AG20443 (cell line): ENCODE measurements at regions not wholly inside any gene's neighbourhood (a gene's known extent, or its start where the extent isn't known, plus 50 kb on each side); places are given as distances from the start of the nearest gene placed in this dataset.
"Not testable (repeated sequence)": the region's sequence is repeated elsewhere in the genome, so short reads cannot be mapped to it uniquely, and the experiment has no call there.

Source experiments
- DNase-seq: peaks from one replicate; pipeline ENCODE4 v3.0.0; 2012; ENCODE audit warnings: low spot score, mixed read lengths

DNA sequence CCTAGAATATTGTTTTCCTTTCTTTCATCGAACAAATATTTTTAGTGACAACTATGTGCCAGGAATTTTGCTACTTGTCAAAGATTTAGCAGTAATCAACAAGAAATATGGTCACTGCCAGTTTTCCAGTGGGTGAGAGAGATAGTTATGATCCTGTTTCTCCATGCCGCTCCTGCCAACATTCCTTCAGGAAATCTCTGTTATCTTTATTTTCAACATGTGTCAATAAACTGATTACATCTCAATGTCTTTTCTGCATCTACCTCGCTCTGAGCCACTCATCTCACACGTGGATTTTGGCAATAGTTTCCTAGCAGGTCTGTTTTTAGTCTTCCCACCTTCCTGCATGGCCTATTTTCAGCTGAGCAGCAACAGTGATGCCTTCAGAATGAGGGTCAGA is 650.0 kb upstream of the STXBP6 start:
- no peak for DNase-seq

DNA sequence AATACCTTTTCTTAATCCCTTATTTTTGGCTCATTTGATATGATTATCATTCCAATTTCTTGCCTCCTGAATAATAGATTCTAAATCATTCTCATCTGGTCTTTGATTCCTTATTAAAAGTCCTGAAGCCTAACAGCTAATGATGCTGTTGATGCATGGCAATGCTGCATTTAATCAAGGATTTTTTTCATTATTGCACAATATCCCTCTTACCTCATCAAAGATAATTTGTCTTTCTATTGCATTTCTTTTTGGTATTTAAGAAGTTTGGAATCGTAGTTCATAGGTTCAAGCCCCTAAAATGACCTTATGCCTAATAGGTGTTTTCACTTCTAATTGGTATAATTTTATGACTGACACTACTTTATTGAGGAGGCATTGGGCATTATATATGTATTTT is 648.2 kb upstream of the STXBP6 start:
- no peak for DNase-seq

DNA sequence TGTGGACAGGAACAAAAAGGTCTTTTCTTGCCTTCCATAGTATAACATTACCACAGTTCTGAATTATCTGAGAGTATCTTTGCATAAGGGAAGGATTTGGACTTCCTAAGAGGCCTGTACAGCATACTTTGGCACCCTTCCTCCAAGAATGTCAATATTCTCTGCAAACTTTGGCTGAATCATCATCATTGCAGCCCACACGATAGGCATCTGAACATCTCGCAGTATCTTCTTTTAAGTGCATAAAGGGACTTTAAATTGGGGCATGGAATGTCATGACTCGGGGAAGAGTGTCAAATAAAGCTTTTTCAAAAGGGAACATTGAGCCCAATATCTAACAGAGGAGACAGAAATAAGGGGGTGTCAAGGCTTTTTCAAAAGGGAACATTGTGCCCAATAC is 646.2 kb upstream of the STXBP6 start:
- no peak for DNase-seq

DNA sequence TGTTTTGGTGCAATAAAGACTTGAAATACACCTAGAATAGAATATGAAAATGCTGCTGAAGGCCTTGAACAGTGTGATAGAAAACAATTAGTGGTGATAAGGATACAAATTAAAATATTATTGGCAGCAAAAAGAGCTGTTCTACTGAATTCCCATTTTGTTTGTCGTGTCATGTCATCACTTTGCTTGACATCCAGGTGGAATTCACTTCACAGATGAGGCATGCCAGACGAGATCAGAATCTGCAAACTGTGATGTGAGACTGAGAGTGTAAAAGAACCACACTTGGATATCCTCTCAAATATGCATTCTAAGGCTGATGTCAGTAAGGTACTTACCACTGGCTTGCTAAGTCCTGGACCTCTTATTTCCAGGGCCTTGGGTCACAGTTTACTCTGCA is 635.1 kb upstream of the STXBP6 start:
- no peak for DNase-seq

DNA sequence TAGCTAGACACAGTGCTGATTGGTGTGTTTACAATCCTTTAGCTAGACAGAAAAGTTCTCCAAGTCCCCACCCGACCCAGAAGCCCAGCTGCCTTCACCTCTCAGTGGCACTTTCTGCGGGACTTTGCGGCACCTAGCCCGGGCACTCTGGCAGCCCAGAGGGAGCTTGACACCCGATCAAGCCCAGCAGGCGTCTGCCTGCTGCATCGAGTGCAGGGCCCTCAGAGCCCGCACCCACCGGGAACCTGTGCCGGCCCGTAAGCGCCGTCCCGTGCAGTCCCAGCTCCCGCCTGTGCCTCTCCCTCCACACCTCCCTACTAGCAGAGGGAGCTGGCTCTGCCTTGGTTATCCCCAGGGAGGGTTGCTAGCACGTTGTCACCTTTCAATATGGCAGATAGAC is 631.0 kb upstream of the STXBP6 start:
- DNase-seq, result no peak

DNA sequence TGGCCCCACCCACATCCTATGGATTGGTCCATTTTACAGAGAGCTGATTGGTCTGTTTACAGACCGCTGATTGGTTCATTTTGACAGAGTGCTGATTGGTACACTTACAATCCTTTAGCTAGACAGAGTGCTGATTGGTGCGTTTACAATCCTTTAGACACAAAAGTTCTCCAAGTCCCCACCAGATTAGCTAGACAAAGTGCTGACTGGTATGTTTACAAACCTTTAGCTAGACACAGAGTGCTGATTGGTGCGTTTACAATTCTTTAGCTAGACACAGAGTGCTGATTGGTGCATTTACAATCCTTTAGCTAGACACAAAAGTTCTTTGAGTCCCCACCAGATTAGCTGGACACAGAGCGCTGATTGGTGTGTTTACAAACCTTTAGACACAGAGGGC is 630.6 kb upstream of the STXBP6 start:
- DNase-seq, result not testable (repeated sequence)

DNA sequence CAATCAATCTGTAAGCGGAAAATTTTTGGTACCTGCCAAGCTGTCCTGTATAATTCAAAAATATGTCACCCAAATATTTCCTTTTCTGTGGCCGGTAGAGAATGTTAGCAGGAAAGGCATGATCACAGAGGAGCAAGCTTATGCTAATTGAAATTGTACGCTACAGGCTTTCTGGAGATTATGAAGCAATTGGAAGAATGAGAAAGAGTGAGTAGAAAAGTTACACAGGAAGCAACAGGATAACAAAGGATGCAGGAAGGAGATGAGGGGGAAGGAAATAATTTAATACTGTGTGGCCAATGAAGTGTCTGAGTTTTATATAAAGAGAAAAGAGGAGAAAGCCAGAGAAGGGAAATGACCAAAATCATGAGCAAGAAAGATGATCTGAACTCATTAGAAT is 627.2 kb upstream of the STXBP6 start:
- DNase-seq, result no peak

DNA sequence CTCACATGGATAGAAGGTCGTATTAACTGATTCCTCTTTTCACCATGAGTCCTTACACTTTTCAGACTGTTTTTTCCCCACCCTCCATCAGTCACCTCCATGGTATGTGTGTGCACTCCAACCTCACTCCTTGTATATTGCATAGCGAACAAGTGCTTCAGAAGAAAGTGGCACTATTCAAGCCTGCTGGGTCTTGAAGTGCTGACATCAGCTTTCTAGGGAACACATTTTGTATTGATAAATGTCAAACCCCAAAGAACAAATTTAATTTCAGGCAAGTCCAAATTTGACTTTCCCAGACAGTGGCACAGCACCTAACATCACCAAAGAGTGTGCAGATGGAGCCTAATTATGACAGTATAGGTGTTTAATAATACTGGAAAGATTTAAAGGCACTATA is 617.4 kb upstream of the STXBP6 start:
- no peak for DNase-seq

DNA sequence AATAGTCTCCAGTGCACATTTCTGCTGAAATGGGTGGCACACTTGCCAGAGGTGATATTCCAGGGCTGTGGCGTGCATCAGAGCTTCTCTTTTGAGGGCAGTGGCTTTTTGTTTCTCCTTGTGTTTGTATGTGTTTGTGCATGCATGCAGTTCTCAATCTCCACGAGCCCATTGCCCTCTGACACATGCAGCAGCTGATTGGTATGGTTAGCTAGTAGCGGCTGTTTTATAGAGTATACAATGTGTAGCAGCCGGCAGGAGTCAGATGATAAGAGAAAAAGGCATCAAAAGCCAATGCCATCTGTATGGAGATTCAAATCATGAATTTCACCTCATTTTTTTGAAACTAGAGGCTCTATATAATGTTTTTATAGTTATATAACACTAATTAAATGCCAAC is 616.9 kb upstream of the STXBP6 start:
- no peak for DNase-seq

DNA sequence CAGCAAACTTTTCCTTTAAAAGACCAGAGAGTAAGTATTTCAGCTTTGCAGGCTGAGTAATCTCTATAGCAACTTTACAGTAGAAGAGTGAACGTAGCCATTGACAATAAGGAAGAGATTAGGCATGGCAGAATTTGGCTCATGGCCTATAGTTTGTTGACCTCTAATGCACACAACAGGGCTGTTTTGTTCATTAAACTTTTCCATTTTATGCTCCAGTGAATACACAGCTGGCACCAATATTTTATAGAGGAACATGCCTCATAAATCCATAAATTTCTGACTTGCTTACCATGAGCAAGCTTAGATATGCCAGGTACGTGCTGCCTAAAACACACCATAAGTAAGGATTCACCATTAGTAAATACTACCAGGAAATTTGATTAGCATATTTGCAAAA is 609.0 kb upstream of the STXBP6 start:
- DNase-seq, result no peak

DNA sequence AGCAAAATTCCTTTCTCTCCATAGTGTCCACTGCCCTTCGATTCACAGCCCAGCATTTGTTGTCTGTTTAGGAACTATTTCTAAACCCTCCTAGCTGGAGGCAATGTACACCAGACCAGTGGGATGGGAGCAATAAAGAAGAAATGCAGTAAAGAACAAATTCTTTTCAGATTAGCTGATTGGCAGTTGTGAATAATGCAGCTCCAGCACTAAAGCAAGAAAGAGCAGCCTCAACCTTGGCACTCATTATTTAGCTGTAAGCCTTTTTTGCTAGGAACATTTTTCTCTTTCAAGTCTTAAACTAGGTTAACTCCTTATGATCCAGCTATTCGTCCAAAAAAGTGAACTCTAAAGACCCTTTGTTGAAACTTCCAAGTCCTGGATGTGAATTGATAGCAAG is 580.5 kb upstream of the STXBP6 start:
- DNase-seq, result no peak

DNA sequence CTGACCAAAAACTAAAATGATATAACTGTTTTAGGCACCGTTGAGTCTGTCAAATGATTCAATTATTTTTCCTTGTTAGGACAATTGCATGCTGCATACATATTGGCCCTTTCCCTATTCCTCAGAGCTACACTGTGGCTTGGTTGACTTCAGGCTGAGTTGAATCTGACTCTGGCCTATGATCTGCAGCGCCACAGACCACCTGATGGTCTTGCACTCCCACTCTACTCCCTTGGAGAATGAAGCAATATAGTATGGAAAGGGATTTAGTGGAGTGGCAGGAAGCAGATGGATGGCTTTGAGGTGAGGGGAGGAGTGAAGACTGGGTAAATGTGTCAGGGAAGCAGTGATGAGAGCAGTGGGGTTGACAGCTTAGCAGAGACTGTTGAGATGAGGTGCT is 579.0 kb upstream of the STXBP6 start:
- DNase-seq, result no peak

DNA sequence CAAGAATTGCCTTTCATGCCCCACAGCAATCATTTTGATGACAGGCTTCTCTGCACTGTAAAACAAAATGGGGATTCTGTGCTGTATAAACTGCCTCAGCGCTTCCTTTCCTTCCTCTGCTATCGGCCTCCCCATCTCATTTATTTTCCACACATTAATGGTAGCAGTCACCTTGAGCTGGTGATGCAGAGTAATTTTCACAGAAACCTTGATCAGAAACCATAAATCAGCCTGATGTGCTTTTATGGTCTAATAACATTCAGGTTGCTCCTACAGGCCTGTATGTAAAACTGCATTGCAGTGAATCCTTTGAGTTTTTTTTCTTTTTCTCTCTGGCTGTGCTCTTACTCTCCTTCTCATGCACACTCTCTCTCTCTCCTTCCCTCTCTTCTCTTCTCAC is 578.4 kb upstream of the STXBP6 start:
- no peak for DNase-seq

DNA sequence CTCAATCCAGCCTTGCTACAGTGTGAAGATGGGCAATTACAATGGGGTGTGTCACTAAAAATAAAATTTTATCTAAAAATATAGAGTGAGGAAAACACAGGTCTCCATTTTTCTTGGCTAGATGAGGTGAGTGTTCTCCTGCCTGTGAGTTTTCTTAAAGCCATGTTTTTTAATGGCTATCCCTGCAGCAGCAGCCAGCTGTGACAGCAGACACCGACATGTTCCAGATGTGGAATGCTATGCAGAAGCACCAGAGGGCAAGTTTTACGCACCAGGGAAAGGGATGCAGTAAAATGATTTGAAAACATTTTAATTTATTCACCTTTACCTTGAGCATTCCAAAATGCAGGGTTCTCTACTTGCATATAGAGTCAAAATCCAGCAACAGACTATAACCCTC is 577.0 kb upstream of the STXBP6 start:
- no peak for DNase-seq

DNA sequence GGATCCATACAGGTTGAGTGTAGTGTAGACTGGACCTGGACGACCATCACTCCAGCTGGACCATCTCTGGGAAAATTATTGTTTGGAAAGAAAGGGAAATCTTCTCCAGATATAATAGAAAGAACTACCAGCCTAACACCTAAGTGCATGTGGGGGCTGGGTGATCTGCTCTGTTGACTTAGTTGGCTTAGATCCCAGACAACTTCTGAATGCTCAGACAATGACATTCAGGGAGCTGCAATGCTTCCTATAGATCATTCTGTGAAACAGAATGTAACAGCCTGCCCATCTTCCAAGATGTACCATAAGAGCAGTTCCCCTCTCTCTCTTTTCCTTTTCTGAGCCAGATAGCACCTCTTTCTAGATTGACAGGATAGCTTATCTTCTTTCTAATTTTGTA is 572.8 kb upstream of the STXBP6 start:
- DNase-seq, result no peak

DNA sequence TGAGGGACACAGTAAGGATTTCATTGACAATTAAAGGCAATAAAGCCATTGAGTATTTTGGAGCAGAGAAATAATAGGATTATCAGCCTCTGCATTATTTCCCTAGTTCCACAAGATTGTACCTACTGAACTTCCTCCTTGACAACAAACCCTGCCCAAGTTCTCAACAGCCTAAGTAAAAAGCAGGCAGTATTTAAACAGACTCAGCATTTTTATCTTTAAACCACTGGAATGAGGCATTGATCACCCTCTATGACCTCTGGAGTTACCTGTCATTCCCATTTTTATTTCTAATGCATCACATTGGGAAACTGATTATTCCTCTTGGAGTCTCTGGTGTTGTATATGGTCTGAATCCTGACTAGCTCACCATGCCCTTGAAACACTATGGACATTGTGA is 570.6 kb upstream of the STXBP6 start:
- DNase-seq, result no peak

DNA sequence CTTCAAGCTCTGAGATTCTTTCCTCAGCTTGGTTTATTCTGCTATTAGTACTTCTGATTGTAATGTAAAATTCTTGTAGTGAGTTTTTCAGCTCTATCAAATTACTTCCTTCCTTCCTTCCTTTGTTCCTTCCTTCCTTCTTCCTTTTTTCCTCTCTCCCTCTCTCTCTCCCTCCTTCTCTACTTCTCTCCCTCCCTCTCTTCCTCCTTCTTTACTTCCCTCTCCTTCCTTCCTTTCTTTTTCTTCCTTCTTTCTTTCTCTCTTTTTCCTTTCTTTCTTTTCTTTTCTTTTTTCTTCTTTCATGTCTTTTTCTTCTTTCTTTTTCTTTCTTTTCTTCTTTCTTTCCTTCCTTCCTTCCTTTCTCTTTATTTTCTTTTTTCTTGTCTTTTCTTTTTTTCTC is 565.2 kb upstream of the STXBP6 start:
- no peak for DNase-seq

DNA sequence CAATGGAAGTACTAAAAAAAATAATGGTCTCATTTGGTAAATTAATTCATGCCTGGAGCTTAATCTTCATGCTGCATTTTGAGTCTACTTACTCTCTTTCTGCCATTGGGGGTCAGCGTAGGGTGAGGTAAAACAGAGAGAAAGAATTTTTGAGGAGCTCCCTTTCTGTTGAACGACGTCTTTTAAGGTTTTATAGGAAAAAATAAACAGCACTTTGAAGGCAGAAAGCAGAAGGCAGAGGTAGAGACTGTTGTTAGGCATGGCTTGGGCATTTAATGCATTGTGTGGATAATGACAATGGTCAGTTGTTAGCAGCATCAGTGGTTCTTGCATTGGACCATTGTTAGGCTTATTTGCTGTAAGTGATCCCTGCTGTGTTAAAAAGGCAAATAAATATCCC is 557.2 kb upstream of the STXBP6 start:
- DNase-seq, result no peak

DNA sequence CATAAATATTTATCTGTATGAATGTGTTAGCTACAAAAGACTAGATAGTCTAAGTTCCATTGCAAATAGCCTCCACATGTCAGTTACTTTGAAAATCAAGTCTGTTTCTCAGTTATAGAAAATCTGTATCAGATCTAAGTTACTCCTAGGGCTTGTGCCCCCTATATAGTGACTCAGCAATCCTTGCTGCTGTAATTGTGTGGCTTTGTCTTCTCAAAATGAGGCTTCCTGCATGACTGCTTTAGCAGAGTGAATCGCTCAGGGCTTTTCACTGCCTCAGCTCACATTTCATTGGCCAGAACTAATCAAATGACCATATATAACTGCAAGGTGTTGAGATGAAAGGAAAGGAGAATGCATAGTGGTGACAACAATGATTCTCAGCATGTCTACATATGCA is 552.2 kb upstream of the STXBP6 start:
- DNase-seq, result no peak

DNA sequence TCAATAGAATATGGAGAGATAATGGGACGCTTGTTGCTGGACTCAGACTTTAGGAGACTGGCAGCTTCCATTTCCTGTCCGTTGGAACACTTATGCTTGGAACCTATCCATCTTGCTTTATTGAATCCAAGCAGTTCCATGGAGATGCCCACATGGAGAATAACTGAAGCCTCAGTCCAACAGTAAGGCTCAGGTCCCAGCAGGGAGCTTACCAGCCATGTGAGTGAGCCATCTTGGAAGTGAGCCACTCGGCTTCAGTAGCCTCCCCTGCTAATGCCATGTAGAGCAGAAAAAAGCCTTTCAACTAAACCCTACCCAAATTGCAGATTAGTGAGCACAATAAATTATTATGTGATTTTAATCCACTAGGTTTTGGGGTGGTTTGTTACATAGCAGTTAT is 538.8 kb upstream of the STXBP6 start:
- DNase-seq, result no peak

DNA sequence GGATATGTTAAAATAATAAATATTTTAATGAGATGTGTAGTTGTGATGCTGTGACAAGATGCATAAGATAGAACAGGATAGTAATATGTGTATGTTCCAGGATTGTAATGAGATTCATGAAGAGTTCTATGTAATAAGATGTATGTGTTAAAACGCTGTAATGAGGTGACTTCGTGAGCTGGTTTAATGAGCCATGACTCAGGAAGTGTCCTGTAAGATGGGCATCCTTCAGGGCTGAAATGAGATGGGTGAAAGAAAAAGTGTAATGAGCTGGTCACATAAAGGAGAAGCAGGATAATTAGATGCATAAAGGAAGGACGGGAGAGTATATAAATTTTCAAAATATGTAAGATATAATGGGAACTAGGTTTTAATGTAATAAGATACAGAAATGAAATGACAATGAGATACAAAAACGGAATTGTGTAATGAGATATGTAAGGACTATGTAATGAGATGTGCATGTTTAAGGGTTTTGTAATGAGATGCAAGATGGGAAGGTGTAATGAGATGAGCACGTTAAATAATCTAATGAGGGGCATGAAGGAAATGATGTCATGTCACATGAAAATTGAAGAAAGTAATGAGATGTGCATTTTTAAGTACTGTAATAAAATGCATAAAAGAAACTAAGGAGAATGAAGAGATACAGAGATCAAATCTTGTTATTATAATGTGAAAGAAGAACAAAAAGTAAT is 524.8 kb upstream of the STXBP6 start:
- DNase-seq, result no peak

DNA sequence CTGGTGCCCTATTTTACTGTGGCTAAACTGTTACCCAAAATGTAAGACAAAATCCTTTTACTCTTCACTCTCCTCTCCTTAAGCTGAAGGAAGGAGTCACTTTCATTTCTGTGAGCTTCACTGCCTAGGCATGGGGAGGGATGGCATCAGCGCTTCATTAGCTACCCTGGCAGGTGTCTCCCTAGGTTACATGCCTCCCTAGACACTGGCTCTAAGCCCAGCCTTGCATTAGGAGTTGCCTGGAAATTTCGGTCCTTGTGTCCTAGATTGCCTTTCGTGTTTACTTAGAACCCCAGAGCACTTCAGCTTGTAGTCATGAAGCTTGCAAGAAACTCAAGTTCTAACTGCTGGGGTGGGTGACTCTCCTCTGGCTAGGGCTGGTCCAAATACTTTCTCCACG is 520.5 kb upstream of the STXBP6 start:
- DNase-seq, result no peak

DNA sequence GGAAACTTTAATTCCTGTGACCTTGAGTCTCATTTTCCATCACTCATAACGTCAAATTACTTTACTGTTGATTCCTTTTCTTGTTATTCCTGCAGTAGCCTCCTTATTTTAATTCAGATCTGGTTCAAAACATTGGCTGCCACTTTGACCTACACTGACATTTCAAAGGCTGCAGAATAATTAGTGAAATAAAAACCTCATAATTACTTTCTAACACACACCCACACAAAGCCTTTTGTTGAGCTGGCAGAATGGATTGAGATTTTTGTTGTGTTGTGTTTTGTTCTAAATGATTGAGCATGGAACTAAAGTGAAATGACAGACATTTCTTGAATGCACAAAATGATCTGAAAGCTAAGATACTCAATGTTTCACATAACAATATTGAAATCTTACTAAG is 507.5 kb upstream of the STXBP6 start:
- DNase-seq, result no peak

DNA sequence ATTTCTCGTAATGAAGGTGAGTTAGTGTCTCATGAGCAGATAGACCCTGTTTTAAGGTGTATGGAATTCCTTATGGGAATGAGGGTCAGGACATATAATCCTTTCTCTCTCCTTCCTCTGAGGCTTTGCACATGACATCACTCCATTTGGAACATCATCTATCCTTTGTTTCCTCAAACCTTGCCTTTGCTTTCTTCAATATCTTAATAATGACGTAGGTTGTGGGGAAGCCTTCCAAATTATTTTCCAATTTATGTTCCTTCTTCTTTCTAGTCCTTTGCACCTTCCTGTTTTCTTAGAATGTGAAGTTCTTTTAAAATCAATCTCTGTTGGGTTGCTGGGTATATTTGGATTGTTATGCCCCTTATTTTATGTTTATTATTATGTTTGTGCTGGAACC is 502.9 kb upstream of the STXBP6 start:
- DNase-seq, result no peak

DNA sequence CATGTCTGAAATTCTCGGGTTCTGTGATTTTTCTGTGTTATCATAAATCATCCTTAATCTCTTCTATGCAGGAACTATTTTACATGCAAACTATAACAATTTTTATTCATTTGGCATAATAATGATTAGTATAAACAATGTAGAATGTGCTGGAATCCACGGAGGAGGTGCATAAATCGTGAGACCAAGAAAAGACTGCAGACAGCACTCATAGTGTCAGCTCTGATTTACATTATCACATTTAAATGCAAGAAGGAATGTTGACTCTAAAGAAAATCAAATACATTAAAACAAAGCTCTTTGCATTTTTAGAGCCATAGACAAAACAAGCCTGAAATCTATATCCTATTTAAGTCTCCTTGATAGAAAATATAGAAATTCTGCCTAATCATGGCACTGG is 501.7 kb upstream of the STXBP6 start:
- no peak for DNase-seq
